Neural crest cell (in vitro differentiated cells): ENCODE measurements at regions not wholly inside any gene's neighbourhood (a gene's known extent, or its start where the extent isn't known, plus 50 kb on each side); places are given as distances from the start of the nearest gene placed in this dataset.
"Not testable (repeated sequence)": the region's sequence is repeated elsewhere in the genome, so short reads cannot be mapped to it uniquely, and the experiment has no call there.

Experiments used
- DNase-seq: peaks from one replicate; pipeline ENCODE4 v3.0.0; 2021; ENCODE audit warnings: low read depth, mixed read lengths, low spot score
- H3K27ac Mint-ChIP-seq: one replicate; pipeline ENCODE4 v1.8.0; 2021; ENCODE audit warnings: mild to moderate bottlenecking, mixed read lengths; ENCODE audit not compliant: unreplicated experiment
- H3K27me3 Mint-ChIP-seq: 2 replicates; pipeline ENCODE4 v1.8.0; 2021; ENCODE audit warnings: low read depth, mild to moderate bottlenecking, mixed read lengths
- H3K36me3 Mint-ChIP-seq: 2 replicates; pipeline ENCODE4 v1.8.0; 2021; ENCODE audit warnings: low read depth, mild to moderate bottlenecking, mixed read lengths
- H3K4me1 Mint-ChIP-seq: 2 replicates; pipeline ENCODE4 v1.8.0; 2021; ENCODE audit warnings: mixed read lengths
- H3K4me3 Mint-ChIP-seq: one replicate; pipeline ENCODE4 v1.8.0; 2021; ENCODE audit warnings: mild to moderate bottlenecking, mixed read lengths
- H3K9me3 Mint-ChIP-seq: 2 replicates; pipeline ENCODE4 v1.8.0; 2021; ENCODE audit warnings: mixed read lengths
- TF ChIP-seq, protein P1 (sequence below): fragments of 200-600 bp; sonication (generic); conservative IDR thresholded peaks from 2 replicates; pipeline ENCODE4 v1.5.0; 2021; ENCODE audit warnings: antibody characterized with exemption, mild to moderate bottlenecking

GRCh38 chr10:10755490-10755889 is 262.2 kb upstream of the CELF2 start:
- TF ChIP-seq, protein P1, sequence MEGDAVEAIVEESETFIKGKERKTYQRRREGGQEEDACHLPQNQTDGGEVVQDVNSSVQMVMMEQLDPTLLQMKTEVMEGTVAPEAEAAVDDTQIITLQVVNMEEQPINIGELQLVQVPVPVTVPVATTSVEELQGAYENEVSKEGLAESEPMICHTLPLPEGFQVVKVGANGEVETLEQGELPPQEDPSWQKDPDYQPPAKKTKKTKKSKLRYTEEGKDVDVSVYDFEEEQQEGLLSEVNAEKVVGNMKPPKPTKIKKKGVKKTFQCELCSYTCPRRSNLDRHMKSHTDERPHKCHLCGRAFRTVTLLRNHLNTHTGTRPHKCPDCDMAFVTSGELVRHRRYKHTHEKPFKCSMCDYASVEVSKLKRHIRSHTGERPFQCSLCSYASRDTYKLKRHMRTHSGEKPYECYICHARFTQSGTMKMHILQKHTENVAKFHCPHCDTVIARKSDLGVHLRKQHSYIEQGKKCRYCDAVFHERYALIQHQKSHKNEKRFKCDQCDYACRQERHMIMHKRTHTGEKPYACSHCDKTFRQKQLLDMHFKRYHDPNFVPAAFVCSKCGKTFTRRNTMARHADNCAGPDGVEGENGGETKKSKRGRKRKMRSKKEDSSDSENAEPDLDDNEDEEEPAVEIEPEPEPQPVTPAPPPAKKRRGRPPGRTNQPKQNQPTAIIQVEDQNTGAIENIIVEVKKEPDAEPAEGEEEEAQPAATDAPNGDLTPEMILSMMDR: no peak
- H3K4me1 Mint-ChIP-seq: peaks cover 5% of the 10 kb centered on the region
- H3K9me3 Mint-ChIP-seq: no peaks in the 10 kb centered on the region
- H3K27me3 Mint-ChIP-seq: no peaks in the 10 kb centered on the region
- no peak overlapping the region for H3K27ac Mint-ChIP-seq
- no peak overlapping the region for H3K4me3 Mint-ChIP-seq
- H3K36me3 Mint-ChIP-seq: peaks cover 4% of the 10 kb centered on the region
- DNase-seq: no peak

DNA sequence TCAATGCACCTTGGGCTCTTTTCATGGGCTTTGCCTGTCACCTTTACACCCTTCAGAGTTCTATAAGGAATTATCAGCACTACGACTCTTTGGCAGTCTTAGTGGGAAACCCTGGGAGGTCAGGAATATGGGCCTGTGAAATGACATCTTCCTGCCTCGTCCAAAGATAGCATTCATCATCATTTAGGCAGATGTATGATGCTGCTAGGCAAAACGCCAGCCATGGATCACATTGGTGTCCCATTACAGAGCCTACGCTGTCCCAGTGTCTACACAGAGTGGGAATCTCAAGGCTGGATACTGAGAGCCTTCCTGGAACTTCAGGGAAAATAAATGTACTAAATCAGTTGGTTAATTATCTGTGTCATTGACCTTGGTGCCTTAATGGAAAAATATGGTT is 259.4 kb upstream of the CELF2 start:
- Mint-ChIP-seq H3K9me3 (peaks cover 4% of the 10 kb centered on the region), H3K36me3 (peaks cover 4% of the 10 kb centered on the region), H3K27ac (no peak overlapping the region), H3K4me3 (no peak overlapping the region), H3K27me3 (no peaks in the 10 kb centered on the region), H3K4me1 (peaks cover 10% of the 10 kb centered on the region)
- TF ChIP-seq, protein P1: no peak
- no peak for DNase-seq

- not testable (repeated sequence) for H3K27ac Mint-ChIP-seq, H3K27me3 Mint-ChIP-seq, DNase-seq, H3K9me3 Mint-ChIP-seq, H3K36me3 Mint-ChIP-seq, H3K4me3 Mint-ChIP-seq
- H3K4me1 Mint-ChIP-seq: peaks cover 23% of the 10 kb centered on the region
These were observed 257.9 kb upstream of the CELF2 start for GRCh38 chr10:10759806-10760205.

- TF ChIP-seq, protein P1: no peak
- H3K27ac Mint-ChIP-seq: no peak overlapping the region
- no peak overlapping the region for H3K4me3 Mint-ChIP-seq
- no peaks in the 10 kb centered on the region for H3K27me3 Mint-ChIP-seq
- peaks cover 18% of the 10 kb centered on the region for H3K4me1 Mint-ChIP-seq
- no peaks in the 10 kb centered on the region for H3K36me3 Mint-ChIP-seq
- H3K9me3 Mint-ChIP-seq: peaks cover 7% of the 10 kb centered on the region
- DNase-seq: no peak
These were observed 252.7 kb upstream of the CELF2 start for GRCh38 chr10:10765017-10765416.

DNA sequence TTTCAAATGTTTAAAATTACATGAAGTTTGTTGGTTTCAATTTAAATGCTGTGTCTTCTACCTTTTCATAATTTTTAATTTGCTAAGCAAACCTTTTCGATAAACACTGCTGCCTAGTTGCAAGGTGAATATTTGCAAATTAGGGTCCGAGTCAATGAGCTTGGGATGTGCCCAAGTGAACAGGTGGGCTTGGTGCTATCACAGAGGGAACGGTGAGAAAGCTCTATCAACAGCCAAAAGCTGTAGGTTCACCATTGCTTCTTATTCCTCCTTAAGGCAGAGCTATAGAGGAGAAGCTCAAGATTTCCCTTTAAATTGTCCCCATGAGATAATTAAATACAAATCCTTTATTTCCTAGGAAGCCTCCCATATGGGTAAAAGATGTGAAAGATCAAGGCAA is 245.3 kb upstream of the CELF2 start:
- no peaks in the 10 kb centered on the region for H3K27me3 Mint-ChIP-seq
- H3K9me3 Mint-ChIP-seq: peaks cover 4% of the 10 kb centered on the region
- no peak for DNase-seq
- no peaks in the 10 kb centered on the region for H3K36me3 Mint-ChIP-seq
- TF ChIP-seq, protein P1: no peak
- H3K27ac Mint-ChIP-seq: no peak overlapping the region
- no peak overlapping the region for H3K4me3 Mint-ChIP-seq
- peaks cover 14% of the 10 kb centered on the region for H3K4me1 Mint-ChIP-seq

- no peak overlapping the region for H3K27ac Mint-ChIP-seq
- DNase-seq: no peak
- no peaks in the 10 kb centered on the region for H3K36me3 Mint-ChIP-seq
- H3K27me3 Mint-ChIP-seq: no peaks in the 10 kb centered on the region
- peaks cover 14% of the 10 kb centered on the region for H3K4me1 Mint-ChIP-seq
- peaks cover 6% of the 10 kb centered on the region for H3K9me3 Mint-ChIP-seq
- H3K4me3 Mint-ChIP-seq: no peak overlapping the region
- TF ChIP-seq, protein P1: no peak
These were observed 244.7 kb upstream of the CELF2 start for GRCh38 chr10:10772874-10773508.
